Stimulated activated CD4-positive, alpha-beta T cell treated with anti-CD3 and anti-CD28 coated beads, Interleukin-4, amount 100 ng/mL, for 24 hours (primary cell): ENCODE measurements at regions not wholly inside any gene's neighbourhood (a gene's known extent, or its start where the extent isn't known, plus 50 kb on each side); places are given as distances from the start of the nearest gene placed in this dataset.
"Not testable (repeated sequence)": the region's sequence is repeated elsewhere in the genome, so short reads cannot be mapped to it uniquely, and the experiment has no call there.

ENCODE experiments used
- DNase-seq: peaks from one replicate; pipeline ENCODE4 v3.0.0-alpha.2; 2020

- peak; percentile 6 for DNase-seq
These were observed 115.5 kb upstream of the GNAI1 start for GRCh38 chr7:80018941-80019808.

DNA sequence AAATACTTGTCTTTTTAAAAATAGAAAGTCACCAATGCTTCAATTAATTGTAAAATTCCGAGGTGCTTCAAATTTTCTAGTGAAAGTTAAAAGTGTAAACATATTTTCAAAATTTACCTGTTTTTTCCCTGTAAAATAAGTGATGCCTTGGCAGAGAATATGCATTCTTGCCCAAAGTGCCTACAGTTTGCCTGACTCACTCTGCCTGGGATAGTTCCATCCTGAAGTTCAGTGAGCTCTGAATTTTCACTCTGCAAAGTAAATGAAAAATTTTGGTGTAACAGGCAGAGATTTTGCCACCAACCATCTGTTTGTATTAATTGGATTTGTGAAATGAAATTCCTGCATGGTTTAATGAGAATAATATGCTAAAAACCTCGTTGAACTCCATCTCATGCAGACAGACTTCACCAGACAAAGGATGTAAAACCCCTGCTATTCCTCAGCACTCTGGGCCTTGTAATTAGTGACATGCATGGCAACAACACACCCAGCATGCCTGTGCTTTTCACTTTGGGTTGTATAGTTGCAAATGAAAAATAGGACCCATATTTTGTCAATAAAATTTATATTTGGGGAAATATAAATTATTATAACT, 117.4 kb upstream of the GNAI1 start:
- no peak for DNase-seq

DNA sequence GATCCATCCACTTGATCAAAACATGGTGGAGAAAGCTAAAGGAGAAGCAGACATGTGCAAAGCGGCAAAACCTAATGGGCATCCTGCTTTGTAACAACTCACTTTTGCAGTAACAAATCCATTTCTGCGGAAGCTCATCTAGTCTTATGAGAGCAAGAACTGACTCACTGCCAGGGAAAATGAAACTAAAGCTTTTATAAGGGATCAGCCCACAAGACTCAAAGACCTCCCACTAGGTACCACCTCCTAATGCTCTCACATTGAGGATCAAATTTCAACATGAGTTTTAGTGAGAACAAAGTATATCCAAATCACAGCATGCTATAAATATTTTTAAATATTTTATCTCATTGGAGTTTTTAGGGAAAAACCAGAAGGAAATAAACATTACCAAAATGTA, 120.1 kb upstream of the GNAI1 start:
- DNase-seq: no peak

- no peak for DNase-seq
These were observed 126.6 kb upstream of the GNAI1 start for GRCh38 chr7:80008039-80008438.

GRCh38 chr7:80002865-80003264, 131.8 kb upstream of the GNAI1 start:
- no peak for DNase-seq

GRCh38 chr7:79998363-79998762, 136.3 kb upstream of the GNAI1 start:
- no peak for DNase-seq

GRCh38 chr7:79997345-79997744, 137.3 kb upstream of the GNAI1 start:
- DNase-seq: no peak

DNA sequence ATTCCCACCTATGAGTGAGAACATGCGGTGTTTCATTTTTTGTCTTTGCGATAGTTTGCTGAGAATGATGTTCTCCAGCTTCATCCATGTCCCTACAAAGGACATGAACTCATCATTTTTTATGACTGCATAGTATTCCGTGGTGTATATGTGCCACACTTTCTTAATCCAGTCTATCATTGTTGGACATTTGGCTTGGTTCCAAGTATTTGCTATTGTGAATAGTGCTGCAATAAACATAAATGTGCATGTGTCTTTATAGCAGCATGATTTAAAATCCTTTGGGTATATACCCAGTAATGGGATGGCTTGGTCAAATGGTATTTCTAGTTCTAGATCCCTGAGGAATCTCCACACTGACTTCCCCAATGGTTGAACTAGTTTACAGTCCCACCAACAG, 138.9 kb upstream of the GNAI1 start:
- DNase-seq: not testable (repeated sequence)

DNA sequence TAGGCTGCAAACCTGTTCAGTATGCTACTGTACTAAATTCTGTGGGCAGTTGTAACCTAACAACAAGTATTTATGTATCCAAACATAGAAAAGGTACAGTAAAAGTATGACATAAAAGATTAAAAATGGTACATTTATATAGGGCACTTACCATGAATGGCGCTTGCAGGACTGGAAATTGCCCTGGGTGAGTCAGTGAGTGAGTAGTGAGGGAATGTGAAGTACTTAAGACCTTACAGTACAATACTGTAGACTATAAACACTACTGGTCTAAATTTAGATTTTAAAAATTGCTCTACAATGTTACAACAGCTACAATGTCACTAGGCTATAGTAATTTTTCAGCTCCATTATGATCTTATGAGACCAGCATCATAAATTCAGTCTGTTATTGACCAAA, 146.0 kb upstream of the GNAI1 start:
- no peak for DNase-seq

DNA sequence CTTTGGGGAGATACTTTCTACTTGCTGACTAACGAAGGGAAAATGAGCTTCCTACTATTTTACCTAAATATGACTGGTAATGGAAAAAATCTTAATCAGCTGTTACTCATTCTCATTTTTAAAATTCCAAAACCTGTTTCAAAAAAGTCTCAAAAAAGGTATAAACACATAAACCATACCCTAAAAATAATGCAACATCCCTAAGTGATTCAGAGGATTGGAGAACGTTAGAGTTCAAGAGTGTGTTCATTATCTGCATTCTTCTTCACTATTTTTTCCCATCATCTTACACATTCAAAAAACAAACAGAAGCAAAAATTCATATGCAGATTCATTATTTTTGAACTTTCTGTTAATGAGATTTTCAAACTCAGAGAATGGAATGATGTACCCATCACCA, 150.4 kb upstream of the GNAI1 start:
- no peak for DNase-seq

DNA sequence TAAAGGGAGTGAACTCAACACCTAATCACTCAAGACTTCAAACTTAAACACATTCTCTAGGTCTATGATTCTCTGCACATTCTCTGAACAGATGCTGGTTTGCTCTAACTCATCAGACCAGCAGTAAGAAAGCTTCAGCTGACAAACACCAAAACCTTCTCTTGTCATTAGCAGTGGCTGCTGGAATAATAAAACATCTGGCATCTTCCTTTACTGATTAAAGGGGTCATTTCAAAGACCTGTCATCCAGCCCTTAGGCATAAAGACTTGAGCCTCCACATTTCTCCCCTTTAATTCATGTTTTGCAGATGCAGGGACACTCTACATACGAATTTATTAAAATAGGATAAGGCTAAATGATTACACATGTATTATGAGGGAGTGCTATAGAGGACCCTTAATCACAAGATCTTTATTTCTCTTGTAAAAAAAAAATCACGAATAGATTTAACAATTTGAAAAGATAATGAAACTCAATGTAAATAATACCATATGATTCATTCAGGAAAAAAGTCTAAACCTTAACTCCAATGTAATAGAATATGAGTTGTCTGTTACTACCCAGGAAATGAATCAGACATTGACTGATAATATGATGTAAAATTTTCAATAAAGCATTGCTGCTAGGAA, 152.4 kb upstream of the GNAI1 start:
- DNase-seq: no peak

GRCh38 chr7:79980376-79980775, 154.3 kb upstream of the GNAI1 start:
- DNase-seq: no peak

GRCh38 chr7:79979437-79979836, 155.2 kb upstream of the GNAI1 start:
- no peak for DNase-seq

DNA sequence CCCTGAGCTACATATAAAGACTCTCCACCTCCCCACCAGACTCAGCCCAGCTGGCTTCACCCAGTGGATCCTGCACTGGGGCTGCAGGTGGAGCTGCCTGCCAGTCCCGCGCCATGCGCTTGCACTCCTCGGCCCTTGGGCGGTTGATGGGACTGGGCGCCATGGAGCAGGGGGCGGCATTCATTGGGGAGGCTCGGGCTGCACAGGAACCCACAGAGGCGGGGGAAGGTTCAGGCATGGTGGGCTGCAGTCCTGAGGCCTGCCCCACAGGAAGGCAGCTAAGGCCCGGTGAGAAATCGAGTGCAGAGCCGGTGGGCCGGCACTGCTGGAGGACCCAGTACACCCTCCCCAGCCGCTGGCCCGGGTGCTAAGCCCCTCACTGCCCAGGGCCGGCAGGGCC, 157.2 kb upstream of the GNAI1 start:
- no peak for DNase-seq

DNA sequence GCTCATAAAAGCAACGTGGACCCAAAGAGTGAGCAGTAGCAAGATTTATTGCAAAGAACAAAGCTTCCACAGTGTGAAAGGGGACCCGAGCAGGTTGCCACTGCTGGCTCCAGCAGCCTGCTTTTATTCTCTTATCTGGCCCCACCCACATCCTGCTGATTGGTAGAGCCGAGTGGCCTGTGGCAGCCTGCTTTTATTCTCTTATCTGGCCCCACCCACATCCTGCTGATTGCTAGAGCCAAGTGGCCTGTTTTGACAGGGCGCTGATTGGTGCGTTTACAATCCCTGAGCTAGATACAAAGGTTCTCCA, 158.0 kb upstream of the GNAI1 start:
- DNase-seq: not testable (repeated sequence)

DNA sequence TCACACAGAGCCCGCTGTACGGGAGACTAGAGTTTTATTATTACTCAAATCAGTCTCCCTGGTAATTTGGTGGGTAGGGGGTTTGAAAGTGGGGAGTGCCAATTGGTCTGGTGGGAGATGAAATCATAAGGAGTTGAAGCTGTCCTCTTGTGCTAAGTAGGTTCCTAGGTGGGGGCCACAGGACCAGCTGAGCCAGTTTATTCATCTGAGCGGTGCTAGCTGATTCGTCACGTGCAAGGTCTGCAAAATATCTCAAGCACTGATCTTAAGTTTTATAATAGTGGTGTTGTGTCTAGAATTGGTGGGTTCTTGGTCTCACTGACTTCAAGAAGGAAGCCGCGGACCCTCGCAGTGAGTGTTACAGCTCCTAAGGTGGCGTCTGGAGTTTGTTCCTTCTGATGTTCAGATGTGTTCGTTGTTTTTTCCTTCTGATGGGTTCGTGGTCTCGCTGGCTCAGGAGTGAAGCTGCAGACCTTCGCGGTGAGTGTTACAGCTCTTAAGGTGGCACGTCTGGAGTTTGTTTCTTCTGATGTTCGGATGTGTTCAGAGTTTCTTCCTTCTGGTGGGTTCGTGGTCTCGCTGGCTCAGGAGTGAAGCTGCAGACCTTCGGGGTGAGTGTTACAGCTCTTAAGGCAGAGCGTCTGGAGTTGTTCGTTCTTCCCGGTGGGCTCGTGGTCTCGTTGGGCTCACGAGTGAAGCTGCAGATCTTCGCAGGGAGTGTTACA, 158.5 kb upstream of the GNAI1 start:
- not testable (repeated sequence) for DNase-seq

DNA sequence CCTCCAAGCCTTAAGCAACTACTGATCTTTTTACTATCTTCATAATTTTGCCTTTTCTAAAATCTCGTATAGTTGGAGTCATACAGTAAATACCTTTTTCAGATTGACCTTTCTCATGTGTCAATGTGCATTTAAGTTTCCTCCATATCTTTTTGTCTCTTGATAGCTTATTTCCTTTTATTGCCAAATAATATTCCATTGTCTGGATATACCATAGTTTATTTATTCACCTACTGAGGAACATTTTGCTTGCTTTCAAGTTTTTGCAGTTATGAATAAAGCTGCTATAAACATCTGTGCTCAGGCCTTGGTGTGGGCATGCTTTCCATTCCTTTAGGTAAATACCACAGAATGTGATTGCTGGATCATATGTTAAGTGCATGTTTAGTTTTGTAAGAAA, 161.2 kb upstream of the GNAI1 start:
- no peak for DNase-seq

DNA sequence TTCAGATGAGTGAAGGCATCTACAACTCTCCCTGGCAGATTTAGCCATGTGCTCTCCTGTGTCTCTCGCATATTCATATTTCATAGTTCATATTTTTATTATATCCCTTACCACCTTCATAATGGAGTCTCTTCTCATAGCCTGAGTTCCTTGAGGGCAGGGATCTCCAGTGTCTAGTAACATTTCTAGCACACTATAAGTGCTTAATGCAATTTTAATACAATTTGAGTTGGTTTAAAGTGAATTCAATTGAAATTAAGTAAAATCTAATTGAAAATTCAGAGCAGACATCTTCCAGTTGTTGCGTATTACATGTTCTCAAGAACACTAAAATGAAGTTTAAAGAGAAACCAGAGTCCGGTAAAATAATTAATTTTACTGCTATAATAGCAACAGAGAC, 163.6 kb upstream of the GNAI1 start:
- no peak for DNase-seq

- no peak for DNase-seq
These were observed 165.7 kb upstream of the GNAI1 start for GRCh38 chr7:79968894-79969293.

GRCh38 chr7:79968077-79968648, 166.5 kb upstream of the GNAI1 start:
- DNase-seq: no peak

DNA sequence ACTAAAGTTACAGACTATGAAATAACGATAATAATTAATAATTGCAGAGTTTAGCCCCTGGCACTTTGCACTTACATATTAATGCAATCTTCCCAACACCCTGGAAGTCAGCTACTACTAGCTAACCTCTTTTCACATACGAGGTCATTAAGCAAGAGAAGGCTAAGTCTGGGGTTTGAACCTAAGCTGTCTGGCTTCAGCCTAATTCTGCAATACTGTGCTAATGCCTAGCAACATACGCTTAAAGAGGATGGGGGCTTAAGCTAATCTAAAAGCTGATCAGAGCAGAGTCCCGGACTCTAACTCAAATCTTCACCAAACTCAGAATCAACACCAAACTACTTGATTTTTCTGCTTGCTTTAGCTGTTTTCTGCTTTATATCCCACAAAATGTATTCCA, 168.7 kb upstream of the GNAI1 start:
- DNase-seq: no peak

- DNase-seq: no peak
These were observed 170.2 kb upstream of the GNAI1 start for GRCh38 chr7:79964463-79964862.

DNA sequence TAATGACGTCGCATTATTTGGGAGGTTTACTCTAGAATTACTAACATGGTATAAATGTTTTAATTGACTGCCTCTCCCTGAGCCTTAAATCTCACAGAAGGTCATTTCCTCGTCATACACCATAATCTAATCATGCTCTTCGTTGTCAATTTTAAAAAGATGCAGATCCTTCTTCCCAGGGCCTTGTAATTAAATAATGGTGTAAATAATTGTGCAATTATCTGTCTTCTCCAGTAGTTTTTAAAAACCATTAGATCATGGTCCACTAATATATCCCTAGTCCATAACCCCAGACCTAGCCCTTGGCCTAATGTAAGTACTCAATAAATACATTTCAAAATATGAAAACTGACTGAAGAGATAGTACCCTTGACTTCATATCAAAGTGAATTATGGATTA, 181.5 kb upstream of the GNAI1 start:
- no peak for DNase-seq
